Left ventricle myocardium inferior (tissue), 1 donor: ENCODE measurements at regions not wholly inside any gene's neighbourhood (a gene's known extent, or its start where the extent isn't known, plus 50 kb on each side); places are given as distances from the start of the nearest gene placed in this dataset.
"Not testable (repeated sequence)": the region's sequence is repeated elsewhere in the genome, so short reads cannot be mapped to it uniquely, and the experiment has no call there.

Source experiments
- DNase-seq: peaks from one replicate; pipeline ENCODE4 v3.0.0-alpha.2; 2020
- H3K27ac ChIP-seq: fragments of 200-600 bp; replicated peaks from 2 replicates; pipeline ENCODE4 v1.8.0; 2021
- H3K27me3 ChIP-seq: fragments of 200-600 bp; 2 replicates; pipeline ENCODE4 v1.8.0; 2021; ENCODE audit warnings: low read depth
- H3K36me3 ChIP-seq: fragments of 200-600 bp; 2 replicates; pipeline ENCODE4 v1.8.0; 2021
- H3K4me1 ChIP-seq: fragments of 200-600 bp; 2 replicates; pipeline ENCODE4 v1.8.0; 2021
- H3K4me3 ChIP-seq: fragments of 200-600 bp; 2 replicates; pipeline ENCODE4 v1.8.0; 2021; ENCODE audit warnings: mild to moderate bottlenecking, moderate library complexity
- H3K9me3 ChIP-seq: fragments of 200-600 bp; replicated peaks from 2 replicates; pipeline ENCODE4 v1.8.0; 2021
- intact Hi-C: fragments of 100-400 bp; cut with micrococcal nuclease; formaldehyde crosslinking; loops from one replicate; pipeline ENCODE4 v1.11.0; 2022
- TF ChIP-seq, protein P1 (sequence below): fragments of 200-600 bp; IDR thresholded peaks from 2 replicates; pipeline ENCODE4 v1.8.0; 2021; ENCODE audit warnings: antibody characterized with exemption, mild to moderate bottlenecking, borderline replicate concordance
- donor health status: DM: no; HTN: yes; CAD: no; lungs with severe emphysema.

DNA sequence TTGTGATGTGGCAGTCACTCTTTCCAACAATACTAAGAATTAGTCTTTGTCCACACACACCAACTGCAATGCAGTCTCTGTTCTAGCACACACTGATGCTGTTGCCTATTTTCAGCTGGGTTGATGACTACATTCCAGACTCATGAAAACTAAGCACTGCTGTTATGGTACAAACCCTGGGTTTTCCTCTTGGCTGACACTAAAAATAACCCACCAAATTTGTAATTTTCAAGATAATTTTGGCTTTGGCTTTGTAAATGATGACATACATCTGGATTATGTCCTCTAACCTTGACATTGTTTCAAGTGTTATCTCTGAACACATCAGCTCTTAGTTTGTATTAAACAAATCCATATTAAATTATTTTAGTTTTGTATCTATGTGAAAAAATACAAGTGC, 444.8 kb downstream of the PTPRC start:
- no peaks in the 10 kb centered on the region for H3K27me3 ChIP-seq
- intact Hi-C loops: no loop called here
- TF ChIP-seq, protein P1, sequence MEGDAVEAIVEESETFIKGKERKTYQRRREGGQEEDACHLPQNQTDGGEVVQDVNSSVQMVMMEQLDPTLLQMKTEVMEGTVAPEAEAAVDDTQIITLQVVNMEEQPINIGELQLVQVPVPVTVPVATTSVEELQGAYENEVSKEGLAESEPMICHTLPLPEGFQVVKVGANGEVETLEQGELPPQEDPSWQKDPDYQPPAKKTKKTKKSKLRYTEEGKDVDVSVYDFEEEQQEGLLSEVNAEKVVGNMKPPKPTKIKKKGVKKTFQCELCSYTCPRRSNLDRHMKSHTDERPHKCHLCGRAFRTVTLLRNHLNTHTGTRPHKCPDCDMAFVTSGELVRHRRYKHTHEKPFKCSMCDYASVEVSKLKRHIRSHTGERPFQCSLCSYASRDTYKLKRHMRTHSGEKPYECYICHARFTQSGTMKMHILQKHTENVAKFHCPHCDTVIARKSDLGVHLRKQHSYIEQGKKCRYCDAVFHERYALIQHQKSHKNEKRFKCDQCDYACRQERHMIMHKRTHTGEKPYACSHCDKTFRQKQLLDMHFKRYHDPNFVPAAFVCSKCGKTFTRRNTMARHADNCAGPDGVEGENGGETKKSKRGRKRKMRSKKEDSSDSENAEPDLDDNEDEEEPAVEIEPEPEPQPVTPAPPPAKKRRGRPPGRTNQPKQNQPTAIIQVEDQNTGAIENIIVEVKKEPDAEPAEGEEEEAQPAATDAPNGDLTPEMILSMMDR: no peak
- no peaks in the 10 kb centered on the region for H3K4me1 ChIP-seq
- H3K9me3 ChIP-seq: no peaks in the 10 kb centered on the region
- no peak for DNase-seq
- H3K36me3 ChIP-seq: no peaks in the 10 kb centered on the region
- H3K27ac ChIP-seq: no peak overlapping the region
- no peak overlapping the region for H3K4me3 ChIP-seq

DNA sequence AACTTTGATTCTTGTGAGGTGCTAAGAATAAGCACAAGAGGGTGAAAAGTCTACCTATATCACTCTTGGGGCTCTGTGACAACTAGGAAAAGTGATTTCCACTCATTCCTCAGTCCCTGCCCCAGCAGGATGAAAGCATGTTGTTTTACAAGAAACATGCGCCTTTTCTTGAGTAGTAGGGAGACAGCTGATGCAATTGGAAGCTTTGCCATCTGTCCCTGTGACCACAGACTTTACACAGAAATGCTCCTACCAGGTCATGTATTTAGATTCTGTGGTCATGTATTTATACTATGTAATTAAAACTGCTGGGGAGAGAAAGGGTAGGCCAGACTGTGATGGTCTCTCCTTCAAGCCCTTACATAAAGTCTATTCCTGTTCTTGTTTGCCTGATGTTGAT, 445.5 kb downstream of the PTPRC start:
- no peaks in the 10 kb centered on the region for H3K4me1 ChIP-seq
- intact Hi-C loops: no loop called here
- H3K27me3 ChIP-seq: no peaks in the 10 kb centered on the region
- DNase-seq: no peak
- H3K27ac ChIP-seq: no peak overlapping the region
- H3K9me3 ChIP-seq: no peaks in the 10 kb centered on the region
- H3K4me3 ChIP-seq: no peak overlapping the region
- TF ChIP-seq, protein P1: no peak
- no peaks in the 10 kb centered on the region for H3K36me3 ChIP-seq

DNA sequence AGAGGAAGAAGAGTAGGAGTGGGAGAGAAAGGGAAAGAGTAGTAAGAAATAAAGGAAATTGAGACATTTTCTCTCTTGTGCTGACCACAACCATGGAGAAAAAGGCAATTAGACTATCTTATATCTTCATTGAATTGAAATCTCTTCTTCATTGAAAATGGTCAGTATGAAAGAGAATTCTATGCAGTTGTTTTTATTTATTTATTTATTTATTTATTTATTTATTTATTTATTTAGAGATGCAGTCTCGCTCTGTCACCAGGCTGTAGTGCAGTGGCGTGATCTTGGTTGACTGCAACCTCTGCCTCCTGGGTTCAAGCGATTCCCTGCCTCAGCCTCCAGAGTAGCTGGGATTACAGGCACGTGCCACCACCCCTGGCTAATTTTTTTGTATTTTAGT, 447.1 kb downstream of the PTPRC start:
- DNase-seq: no peak
- no peaks in the 10 kb centered on the region for H3K9me3 ChIP-seq
- TF ChIP-seq, protein P1: no peak
- no peak overlapping the region for H3K4me3 ChIP-seq
- H3K36me3 ChIP-seq: no peaks in the 10 kb centered on the region
- no peak overlapping the region for H3K27ac ChIP-seq
- H3K27me3 ChIP-seq: no peaks in the 10 kb centered on the region
- no peaks in the 10 kb centered on the region for H3K4me1 ChIP-seq
- intact Hi-C loops: no loop called here

DNA sequence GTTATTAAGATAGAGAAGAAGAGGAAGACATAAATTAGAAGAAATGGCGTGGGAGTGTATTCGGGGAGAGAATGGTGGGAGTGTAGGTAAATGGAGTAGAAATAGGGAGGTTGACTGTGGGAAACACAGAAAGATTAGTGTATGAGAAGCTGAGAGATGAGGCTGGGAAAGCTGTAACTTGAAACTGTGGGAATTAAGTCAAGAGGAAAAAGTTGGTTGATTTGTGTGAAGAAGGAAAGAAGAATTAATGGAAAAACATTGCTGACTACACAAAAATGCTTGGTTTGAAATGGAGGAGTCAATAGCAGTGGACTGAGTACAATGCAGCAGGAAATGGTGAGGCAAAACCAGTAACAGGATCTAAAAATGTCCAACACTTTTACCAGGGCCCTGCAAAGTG, 448.3 kb downstream of the PTPRC start:
- H3K4me1 ChIP-seq: no peaks in the 10 kb centered on the region
- TF ChIP-seq, protein P1: no peak

DNA sequence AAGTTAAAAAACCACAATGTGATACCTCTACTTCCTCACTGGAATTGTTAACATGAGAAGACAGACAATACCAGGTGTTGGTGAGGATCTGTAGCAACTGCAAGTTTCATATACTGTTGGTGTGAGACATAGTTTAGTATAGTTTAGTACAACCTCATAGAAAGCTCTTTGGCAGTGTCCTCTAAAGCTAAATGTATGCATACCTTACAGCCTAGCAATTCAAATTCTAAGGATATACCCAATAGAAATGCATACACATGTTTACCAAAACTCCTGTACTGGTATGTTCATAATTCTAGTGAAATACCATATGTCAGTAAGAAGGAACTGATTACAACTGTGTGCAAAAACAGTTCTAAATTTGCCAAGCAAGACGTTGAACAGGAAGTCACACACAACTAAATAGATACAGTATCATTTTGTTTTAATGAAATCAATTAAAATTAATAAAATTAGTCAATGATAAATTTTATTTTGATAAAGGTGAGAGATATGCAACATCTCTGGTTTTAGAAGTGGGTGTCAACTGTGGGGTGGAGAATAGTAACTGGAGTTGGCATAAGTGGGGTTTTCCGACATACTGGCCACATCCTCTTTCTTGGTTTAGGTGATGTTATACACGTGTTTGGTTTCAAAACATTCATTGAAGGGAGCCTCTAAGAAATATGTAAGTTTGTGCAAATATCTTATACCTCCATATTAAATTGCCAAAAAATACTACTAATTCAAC, 450.7 kb downstream of the PTPRC start:
- H3K9me3 ChIP-seq: no peaks in the 10 kb centered on the region
- no peak for DNase-seq
- H3K27ac ChIP-seq: no peak overlapping the region
- H3K4me3 ChIP-seq: no peak overlapping the region
- H3K36me3 ChIP-seq: no peaks in the 10 kb centered on the region
- intact Hi-C loops: no loop called here
- TF ChIP-seq, protein P1: no peak
- no peaks in the 10 kb centered on the region for H3K27me3 ChIP-seq
- no peaks in the 10 kb centered on the region for H3K4me1 ChIP-seq

More for the DNA sequence above, 448.3 kb downstream of the PTPRC start:
- Histone ChIP-seq H3K36me3 (no peaks in the 10 kb centered on the region), H3K27me3 (no peaks in the 10 kb centered on the region), H3K9me3 (no peaks in the 10 kb centered on the region), H3K4me3 (no peak overlapping the region), H3K27ac (no peak overlapping the region)
- no peak for DNase-seq
- intact Hi-C loops: no loop called here

DNA sequence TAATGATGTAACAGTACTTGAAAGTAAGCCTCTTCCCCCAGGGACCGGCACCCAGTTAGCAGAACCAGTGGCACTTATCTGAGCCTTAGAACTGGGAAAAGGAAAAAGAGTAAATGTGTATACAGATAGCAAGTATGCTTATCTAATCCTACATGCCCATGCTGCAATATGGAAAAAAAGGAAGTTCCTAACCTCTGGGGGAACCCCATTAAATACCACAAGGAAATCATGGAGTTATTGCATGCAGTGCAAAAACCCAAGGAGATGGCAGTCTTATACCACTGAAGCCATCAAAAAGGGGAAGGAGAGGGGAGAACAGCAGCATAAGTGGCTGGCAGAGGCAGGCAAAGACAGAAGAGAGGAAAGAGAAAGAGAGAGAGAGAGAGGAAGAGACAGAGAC, 456.8 kb downstream of the PTPRC start:
- H3K27ac ChIP-seq, H3K4me3 ChIP-seq, intact Hi-C loops, H3K9me3 ChIP-seq, H3K27me3 ChIP-seq, DNase-seq, H3K4me1 ChIP-seq, H3K36me3 ChIP-seq: not testable (repeated sequence)
